ENCODE measurements at regions not wholly inside any gene's neighbourhood (a gene's known extent, or its start where the extent isn't known, plus 50 kb on each side); places are given as distances from the start of the nearest gene placed in this dataset.

- no peak for TF ChIP-seq SP1 (IDR thresholded peaks at IDR 0.05)
- no peak for TF ChIP-seq ZNF384 (IDR thresholded peaks at IDR 0.05)
- no peak for TF ChIP-seq SUZ12 (IDR thresholded peaks at IDR 0.05)
- TF ChIP-seq BHLHE40 (IDR thresholded peaks at IDR 0.05; ENCODE audit: borderline replicate concordance): no peak
- TF ChIP-seq FOXA1 (IDR thresholded peaks at IDR 0.05): no peak
- TF ChIP-seq NFRKB (IDR thresholded peaks at IDR 0.05): no peak
- no peak for TF ChIP-seq TARDBP (IDR thresholded peaks at IDR 0.05)
- TF ChIP-seq FOXK2 (IDR thresholded peaks at IDR 0.05): no peak
- no peak for TF ChIP-seq PKNOX1 (IDR thresholded peaks at IDR 0.05)
- no peak for TF ChIP-seq ARNT (IDR thresholded peaks at IDR 0.05)
- no peak for TF ChIP-seq CTBP1 (IDR thresholded peaks at IDR 0.05; ENCODE audit: borderline replicate concordance)
- no peak for TF ChIP-seq LEF1 (IDR thresholded peaks at IDR 0.05; ENCODE audit: borderline replicate concordance)
Measured at GRCh38 chr5:143682929-143683386, 129.0 kb upstream of the HMHB1 start.
